SIG-M5 (cell line): ENCODE measurements at regions not wholly inside any gene's neighbourhood (a gene's known extent, or its start where the extent isn't known, plus 50 kb on each side); places are given as distances from the start of the nearest gene placed in this dataset.

Experiments
- DNase-seq: peaks from one replicate; lab custom pipeline; 2025; lab: John Stamatoyannopoulos, UW

GRCh38 chr4:111855308-111855707 lies 289.9 kb upstream of the FAM241A start:
- no peak for DNase-seq

GRCh38 chr4:111864066-111864465 lies 281.2 kb upstream of the FAM241A start:
- DNase-seq: no peak

- DNase-seq: no peak
Observed at GRCh38 chr4:111869339-111869738, 275.9 kb upstream of the FAM241A start.

GRCh38 chr4:111871802-111872201 lies 273.5 kb upstream of the FAM241A start:
- DNase-seq: no peak

GRCh38 chr4:111873801-111874200 lies 271.5 kb upstream of the FAM241A start:
- DNase-seq: no peak

GRCh38 chr4:111879539-111879938 lies 265.7 kb upstream of the FAM241A start:
- DNase-seq: no peak

- no peak for DNase-seq
Observed at GRCh38 chr4:111880116-111880515, 265.1 kb upstream of the FAM241A start.

GRCh38 chr4:111883557-111883999 lies 261.7 kb upstream of the FAM241A start:
- no peak for DNase-seq

GRCh38 chr4:111890412-111890811 lies 254.8 kb upstream of the FAM241A start:
- no peak for DNase-seq

- no peak for DNase-seq
Observed at GRCh38 chr4:111905511-111905910, 239.7 kb upstream of the FAM241A start.

- DNase-seq: no peak
Observed at GRCh38 chr4:111919639-111920038, 225.6 kb upstream of the FAM241A start.

GRCh38 chr4:111921714-111922113 lies 223.5 kb upstream of the FAM241A start:
- DNase-seq: no peak

- no peak for DNase-seq
Observed at GRCh38 chr4:111923786-111924185, 221.5 kb upstream of the FAM241A start.

GRCh38 chr4:111924696-111925095 lies 220.6 kb upstream of the FAM241A start:
- no peak for DNase-seq

GRCh38 chr4:111930659-111931058 lies 214.6 kb upstream of the FAM241A start:
- DNase-seq: no peak

- no peak for DNase-seq
Observed at GRCh38 chr4:111933703-111934102, 211.6 kb upstream of the FAM241A start.

GRCh38 chr4:111934314-111934713 lies 210.9 kb upstream of the FAM241A start:
- DNase-seq: no peak

- no peak for DNase-seq
Observed at GRCh38 chr4:111937368-111937767, 207.9 kb upstream of the FAM241A start.

- no peak for DNase-seq
Observed at GRCh38 chr4:111941957-111942356, 203.3 kb upstream of the FAM241A start.

GRCh38 chr4:111943796-111944203 lies 201.5 kb upstream of the FAM241A start:
- DNase-seq: no peak

- DNase-seq: no peak
Observed at GRCh38 chr4:111945014-111945413, 200.2 kb upstream of the FAM241A start.

GRCh38 chr4:111946800-111947199 lies 198.5 kb upstream of the FAM241A start:
- DNase-seq: no peak

GRCh38 chr4:111952688-111953087 lies 192.6 kb upstream of the FAM241A start:
- no peak for DNase-seq

- DNase-seq: no peak
Observed at GRCh38 chr4:111954550-111954949, 190.7 kb upstream of the FAM241A start.

- DNase-seq: no peak
Observed at GRCh38 chr4:111955001-111955400, 190.3 kb upstream of the FAM241A start.
